ENCODE measurements at regions not wholly inside any gene's neighbourhood (a gene's known extent, or its start where the extent isn't known, plus 50 kb on each side); places are given as distances from the start of the nearest gene placed in this dataset.

- no peak for TF ChIP-seq TAF1 (IDR thresholded peaks at IDR 0.05; ENCODE audit: borderline replicate concordance, insufficient read depth, low read length)
- no peak for TF ChIP-seq SIN3A (IDR thresholded peaks at IDR 0.05; ENCODE audit: borderline replicate concordance, insufficient read depth, low read length)
- no peak for TF ChIP-seq FOXP2 (optimal IDR thresholded peaks at IDR 0.05; ENCODE audit: borderline replicate concordance, extremely low read depth, extremely low read length, insufficient read depth)
- no peak for TF ChIP-seq POLR2AphosphoS5 (IDR thresholded peaks at IDR 0.05; ENCODE audit: low read depth, low read length)
- no peak for TF ChIP-seq REST (IDR thresholded peaks at IDR 0.05; ENCODE audit: insufficient read depth in 1 of 2, low read depth in 2 of 2, low read length in 2 of 2)
These were observed 90.9 kb downstream of the MYCN start for GRCh38 chr2:16031058-16031847.

GRCh38 chr2:16030206-16031057 lies 90.1 kb downstream of the MYCN start:
- TF ChIP-seq POLR2AphosphoS5 (IDR thresholded peaks at IDR 0.05; ENCODE audit: low read depth, low read length) = no peak
- no peak for TF ChIP-seq SIN3A (IDR thresholded peaks at IDR 0.05; ENCODE audit: borderline replicate concordance, insufficient read depth, low read length)
- TF ChIP-seq REST (IDR thresholded peaks at IDR 0.05; ENCODE audit: insufficient read depth in 1 of 2, low read depth in 2 of 2, low read length in 2 of 2) = no peak
- TF ChIP-seq FOXP2 (optimal IDR thresholded peaks at IDR 0.05; ENCODE audit: borderline replicate concordance, extremely low read depth, extremely low read length, insufficient read depth) = no peak
- no peak for TF ChIP-seq TAF1 (IDR thresholded peaks at IDR 0.05; ENCODE audit: borderline replicate concordance, insufficient read depth, low read length)

- no peak for TF ChIP-seq SIN3A (IDR thresholded peaks at IDR 0.05; ENCODE audit: borderline replicate concordance, insufficient read depth, low read length)
These were observed 88.3 kb downstream of the MYCN start for GRCh38 chr2:16028644-16029043.

- no peak for TF ChIP-seq TAF1 (IDR thresholded peaks at IDR 0.05; ENCODE audit: borderline replicate concordance, insufficient read depth, low read length)
- no peak for TF ChIP-seq FOXP2 (optimal IDR thresholded peaks at IDR 0.05; ENCODE audit: borderline replicate concordance, extremely low read depth, extremely low read length, insufficient read depth)
- TF ChIP-seq SIN3A (IDR thresholded peaks at IDR 0.05; ENCODE audit: borderline replicate concordance, insufficient read depth, low read length) = no peak
- no peak for TF ChIP-seq POLR2AphosphoS5 (IDR thresholded peaks at IDR 0.05; ENCODE audit: low read depth, low read length)
- TF ChIP-seq REST (IDR thresholded peaks at IDR 0.05; ENCODE audit: insufficient read depth in 1 of 2, low read depth in 2 of 2, low read length in 2 of 2) = no peak
These were observed 86.6 kb downstream of the MYCN start for GRCh38 chr2:16026816-16027501.

GRCh38 chr2:16025876-16026640 lies 85.7 kb downstream of the MYCN start:
- TF ChIP-seq POLR2AphosphoS5 (IDR thresholded peaks at IDR 0.05; ENCODE audit: low read depth, low read length) = no peak
